GM12878 (cell line): ENCODE measurements at regions not wholly inside any gene's neighbourhood (a gene's known extent, or its start where the extent isn't known, plus 50 kb on each side); places are given as distances from the start of the nearest gene placed in this dataset.

Experiments used
- ATAC-seq: fragments of 200-7000 bp; cut with Tn5 transposase; 3 replicates; pipeline ENCODE4 v1.9.1; 2020; ENCODE audit warnings: mild to moderate bottlenecking, moderate library complexity
- BruUV-seq: library from RNA; stranded (reverse); fragments of 400-500 nt; replicated peaks from 2 replicates; lab custom pipeline; 2021; lab: Mats Ljungman, UMichigan
- CTCF ChIA-PET: fragments of 300-600 bp; sonication (Branson Sonifier 250); formaldehyde crosslinking; extraction: SDS; loops from one replicate; lab custom pipeline; 2021; ENCODE audit warnings: inconsistent platforms; lab: Yijun Ruan, JAX
- POLR2A ChIA-PET: fragments of 350-600 bp; formaldehyde crosslinking; extraction: SDS; loops from one replicate; lab custom pipeline; 2021; ENCODE audit warnings: inconsistent platforms; lab: Charles Lee
- RAD21 ChIA-PET: fragments of 300-600 bp; sonication (Branson Sonifier 250); formaldehyde crosslinking; loops from one replicate; lab custom pipeline; 2023; ENCODE audit warnings: antibody characterized with exemption; ENCODE audit not compliant: unreplicated experiment; lab: Charles Lee
- SMC1A ChIA-PET: fragments of 300-600 bp; sonication (Branson Sonifier 250); formaldehyde crosslinking; loops from one replicate; lab custom pipeline; 2023; ENCODE audit not compliant: unreplicated experiment, uncharacterized antibody; lab: Charles Lee
- DNase-seq: peaks from one replicate; pipeline ENCODE4 v3.0.0-alpha.2; 2011; ENCODE audit warnings: low read depth, low spot score
- FAIRE-seq: peaks from 3 replicates; lab custom pipeline; 2011; peaks lifted over from hg19 to GRCh38; lab: Jason Lieb, UNC
- H2AFZ ChIP-seq: 2 replicates; pipeline ENCODE4 v1.6.0; 2011; ENCODE audit warnings: low read depth, low read length, control low read depth; ENCODE audit not compliant: control insufficient read depth
- H3K27ac ChIP-seq: 2 replicates; pipeline ENCODE4 v1.5.1; 2011; ENCODE audit warnings: control low read depth; ENCODE audit not compliant: control insufficient read depth, insufficient read depth
- H3K27me3 ChIP-seq, 2 experiments: replicated peaks in 1 of 2; 2 replicates each; pipeline versions ENCODE4 v1.6.0 to v1.6.1; 2011; ENCODE audit warnings: low read length in 1 of 2; ENCODE audit not compliant: control insufficient read depth in 2 of 2, insufficient read depth in 2 of 2
- H3K36me3 ChIP-seq, 2 experiments: 2 replicates each; pipeline ENCODE4 v1.5.1; 2011; ENCODE audit warnings: low read length in 1 of 2; ENCODE audit not compliant: control insufficient read depth in 2 of 2, insufficient read depth in 2 of 2
- H3K4me1 ChIP-seq: 2 replicates; pipeline ENCODE4 v1.6.1; 2011; ENCODE audit warnings: mild to moderate bottlenecking, low read length, moderate library complexity, mixed read lengths; ENCODE audit not compliant: control insufficient read depth, insufficient read depth
- H3K4me2 ChIP-seq: 2 replicates; pipeline ENCODE4 v1.6.0; 2011; ENCODE audit warnings: control low read depth; ENCODE audit not compliant: control insufficient read depth, insufficient read depth
- H3K4me3 ChIP-seq: fragments of 200-600 bp; sonication (generic); 2 replicates; pipeline ENCODE4 v1.5.1; 2016
- H3K79me2 ChIP-seq: 2 replicates; pipeline ENCODE4 v1.6.0; 2011; ENCODE audit warnings: low read length; ENCODE audit not compliant: control insufficient read depth, insufficient read depth
- H3K9ac ChIP-seq: 2 replicates; pipeline ENCODE4 v1.8.0; 2011; ENCODE audit warnings: low read length, control low read depth, mixed read lengths; ENCODE audit not compliant: control insufficient read depth, insufficient read depth
- H3K9me3 ChIP-seq: replicated peaks from 3 replicates; pipeline ENCODE4 v1.5.1; 2011; ENCODE audit warnings: mild to moderate bottlenecking, low read length; ENCODE audit not compliant: control insufficient read depth, insufficient read depth
- H4K20me1 ChIP-seq: 2 replicates; pipeline ENCODE4 v1.6.0; 2011; ENCODE audit not compliant: control insufficient read depth, insufficient read depth
- BMI1 ChIP-seq: fragments of 450-650 bp; IDR thresholded peaks from 2 replicates; pipeline ENCODE4 v1.6.1; 2016; ENCODE audit warnings: mild to moderate bottlenecking, moderate library complexity, borderline replicate concordance
- CBX3 ChIP-seq: fragments of 200-600 bp; sonication (generic); IDR thresholded peaks from 2 replicates; pipeline ENCODE4 v1.6.1; 2016; ENCODE audit warnings: low read depth, borderline replicate concordance
- DPF2 ChIP-seq: fragments of 450-650 bp; IDR thresholded peaks from 2 replicates; pipeline ENCODE4 v1.6.1; 2017; ENCODE audit warnings: mild to moderate bottlenecking
- HDAC2 ChIP-seq: fragments of 200-600 bp; sonication (generic); IDR thresholded peaks from 2 replicates; pipeline ENCODE4 v1.6.1; 2017
- KAT2A ChIP-seq: conservative IDR thresholded peaks from 2 replicates; pipeline ENCODE4 v1.6.1; 2011; ENCODE audit warnings: low read depth, low read length; ENCODE audit not compliant: control insufficient read depth
- NR2C2 ChIP-seq: IDR thresholded peaks from 2 replicates; pipeline ENCODE4 v1.6.1; 2011; ENCODE audit warnings: borderline replicate concordance, low read depth; ENCODE audit not compliant: control insufficient read depth, insufficient read length
- RUNX3 ChIP-seq: IDR thresholded peaks from 2 replicates; pipeline ENCODE4 v1.6.1; 2012; ENCODE audit warnings: low read length, inconsistent platforms
- TBL1XR1 ChIP-seq: IDR thresholded peaks from 2 replicates; pipeline ENCODE4 v1.6.1; 2012; ENCODE audit warnings: low read depth, low read length, improper control_type of control experiment
- ZNF274 ChIP-seq: IDR thresholded peaks from one replicate; pipeline ENCODE4 v1.8.0; 2011; ENCODE audit not compliant: insufficient read length, insufficient read depth
- ZZZ3 ChIP-seq: IDR thresholded peaks from 2 replicates; pipeline ENCODE4 v1.6.1; 2011; ENCODE audit warnings: low read depth; ENCODE audit not compliant: control insufficient read depth, insufficient read length
- WGBS: methylation state at CpG from one replicate; pipeline ENCODE4 v1.1.6; 2016; ENCODE audit warnings: low lambda C conversion rate; ENCODE audit not compliant: insufficient replicate concordance, insufficient coverage; ENCODE audit errors: missing lambda C conversion rate; 5-methylcytosine and 5-hydroxymethylcytosine counted together
- in situ Hi-C: fragments of 300-500 bp; cut with MboI; formaldehyde crosslinking; loops from 9 replicates; pipeline ENCODE4 v1.14.3; 2018; ENCODE audit warnings: mixed read lengths
- intact Hi-C: fragments of 100-400 bp; cut with micrococcal nuclease; formaldehyde crosslinking; loops from one replicate; pipeline ENCODE4 v1.14.2; 2022; ENCODE audit not compliant: unreplicated experiment
- TF ChIP-seq, protein P1 (sequence below): IDR thresholded peaks from 2 replicates; pipeline ENCODE4 v1.6.1; 2011; ENCODE audit warnings: borderline replicate concordance, low read depth, mild to moderate bottlenecking, moderate library complexity, low read length; ENCODE audit not compliant: insufficient read depth, poor library complexity, severe bottlenecking
- TF ChIP-seq, protein P2 (sequence below): IDR thresholded peaks from 2 replicates; pipeline ENCODE4 v1.6.1; 2011; ENCODE audit warnings: low read depth, mild to moderate bottlenecking, low read length, moderate library complexity, borderline replicate concordance; ENCODE audit errors: extremely low read depth
- TF ChIP-seq, protein P3 (sequence below): fragments of 450-650 bp; IDR thresholded peaks from 2 replicates; pipeline ENCODE4 v1.6.1; 2014; ENCODE audit warnings: mild to moderate bottlenecking
- TF ChIP-seq, protein P4 (sequence below): fragments of 450-650 bp; IDR thresholded peaks from 2 replicates; pipeline ENCODE4 v1.6.1; 2017; ENCODE audit warnings: borderline replicate concordance

DNA sequence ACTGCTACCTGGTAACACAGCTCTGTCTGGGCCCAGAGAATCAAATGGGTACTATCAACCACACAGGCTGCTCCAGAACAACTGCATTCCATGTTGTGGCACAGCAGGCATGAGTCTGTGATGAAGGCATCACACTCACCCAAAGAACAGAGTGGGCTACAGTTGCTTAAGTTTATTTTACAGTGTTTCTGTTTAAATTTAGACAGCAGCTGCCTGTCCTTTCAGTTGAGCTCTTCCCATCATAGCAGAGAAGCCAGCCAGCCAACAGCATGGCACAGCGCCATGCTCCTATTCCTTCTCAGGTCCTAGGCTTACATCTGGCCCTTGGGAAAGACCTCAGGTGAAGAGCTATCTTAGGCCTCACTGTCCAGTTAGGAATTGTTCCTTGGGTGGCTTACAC lies 147.0 kb upstream of the FRMD6 start:
- no peak overlapping the region for H3K4me2 ChIP-seq
- no peaks in the 10 kb centered on the region for H3K4me1 ChIP-seq
- POLR2A ChIA-PET, result no interaction called here
- TF ChIP-seq NR2C2 (no peak), RUNX3 (no peak), ZZZ3 (no peak), CBX3 (no peak)
- TF ChIP-seq, all 136 proteins: peak for 0
- no peak overlapping the region for H3K27ac ChIP-seq
- H3K79me2 ChIP-seq, result no peaks in the 10 kb centered on the region
- H4K20me1 ChIP-seq, result no peaks in the 10 kb centered on the region
- no TSS peak for BruUV-seq
- ATAC-seq (no peak), FAIRE-seq (no peak), DNase-seq (no peak)
- no peak overlapping the region for H2AFZ ChIP-seq
- no peaks in the 10 kb centered on the region; a peak in 1 of 4 replicates for H3K27me3 ChIP-seq
- no peaks in the 10 kb centered on the region for H3K36me3 ChIP-seq
- in situ Hi-C loops, result no loop called here
- no peak overlapping the region for H3K4me3 ChIP-seq
- SMC1A ChIA-PET, result no interaction called here
- no peaks in the 10 kb centered on the region for H3K9me3 ChIP-seq
- intact Hi-C loops, result no loop called here
- no peak overlapping the region for H3K9ac ChIP-seq
- CTCF ChIA-PET, result no interaction called here
- RAD21 ChIA-PET, result no interaction called here
- 39% methylated on average over 1 of the region's 1 CpG for WGBS

GRCh38 chr14:51507511-51507905 lies 144.2 kb upstream of the FRMD6 start:
- Histone ChIP-seq H3K4me3 (no peak overlapping the region), H3K9ac (no peak overlapping the region), H3K27me3 (no peaks in the 10 kb centered on the region; a peak in 1 of 4 replicates), H3K4me2 (no peak overlapping the region), H3K79me2 (no peaks in the 10 kb centered on the region), H3K4me1 (no peaks in the 10 kb centered on the region), H3K9me3 (no peaks in the 10 kb centered on the region), H4K20me1 (no peaks in the 10 kb centered on the region), H3K36me3 (no peaks in the 10 kb centered on the region), H3K27ac (no peak overlapping the region), H2AFZ (no peak overlapping the region)
- 44% methylated on average over 2 of the region's 2 CpGs for WGBS
- POLR2A ChIA-PET, result no interaction called here
- no peak for DNase-seq
- CTCF ChIA-PET, result no interaction called here
- no peak for FAIRE-seq
- SMC1A ChIA-PET, result no interaction called here
- no TSS peak for BruUV-seq
- no peak for ATAC-seq
- in situ Hi-C loops, result no loop called here
- RAD21 ChIA-PET, result no interaction called here
- intact Hi-C loops, result no loop called here
- TF ChIP-seq, protein P1, sequence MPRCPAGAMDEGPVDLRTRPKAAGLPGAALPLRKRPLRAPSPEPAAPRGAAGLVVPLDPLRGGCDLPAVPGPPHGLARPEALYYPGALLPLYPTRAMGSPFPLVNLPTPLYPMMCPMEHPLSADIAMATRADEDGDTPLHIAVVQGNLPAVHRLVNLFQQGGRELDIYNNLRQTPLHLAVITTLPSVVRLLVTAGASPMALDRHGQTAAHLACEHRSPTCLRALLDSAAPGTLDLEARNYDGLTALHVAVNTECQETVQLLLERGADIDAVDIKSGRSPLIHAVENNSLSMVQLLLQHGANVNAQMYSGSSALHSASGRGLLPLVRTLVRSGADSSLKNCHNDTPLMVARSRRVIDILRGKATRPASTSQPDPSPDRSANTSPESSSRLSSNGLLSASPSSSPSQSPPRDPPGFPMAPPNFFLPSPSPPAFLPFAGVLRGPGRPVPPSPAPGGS, result no peak
- TF ChIP-seq DPF2 (no peak), HDAC2 (no peak), ZNF274 (no peak), CBX3 (no peak), KAT2A (no peak), BMI1 (no peak), TBL1XR1 (no peak)
- TF ChIP-seq, protein P2, sequence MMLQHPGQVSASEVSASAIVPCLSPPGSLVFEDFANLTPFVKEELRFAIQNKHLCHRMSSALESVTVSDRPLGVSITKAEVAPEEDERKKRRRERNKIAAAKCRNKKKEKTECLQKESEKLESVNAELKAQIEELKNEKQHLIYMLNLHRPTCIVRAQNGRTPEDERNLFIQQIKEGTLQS, result no peak
- TF ChIP-seq, protein P3, sequence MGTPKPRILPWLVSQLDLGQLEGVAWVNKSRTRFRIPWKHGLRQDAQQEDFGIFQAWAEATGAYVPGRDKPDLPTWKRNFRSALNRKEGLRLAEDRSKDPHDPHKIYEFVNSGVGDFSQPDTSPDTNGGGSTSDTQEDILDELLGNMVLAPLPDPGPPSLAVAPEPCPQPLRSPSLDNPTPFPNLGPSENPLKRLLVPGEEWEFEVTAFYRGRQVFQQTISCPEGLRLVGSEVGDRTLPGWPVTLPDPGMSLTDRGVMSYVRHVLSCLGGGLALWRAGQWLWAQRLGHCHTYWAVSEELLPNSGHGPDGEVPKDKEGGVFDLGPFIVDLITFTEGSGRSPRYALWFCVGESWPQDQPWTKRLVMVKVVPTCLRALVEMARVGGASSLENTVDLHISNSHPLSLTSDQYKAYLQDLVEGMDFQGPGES, result no peak
- TF ChIP-seq, protein P4, sequence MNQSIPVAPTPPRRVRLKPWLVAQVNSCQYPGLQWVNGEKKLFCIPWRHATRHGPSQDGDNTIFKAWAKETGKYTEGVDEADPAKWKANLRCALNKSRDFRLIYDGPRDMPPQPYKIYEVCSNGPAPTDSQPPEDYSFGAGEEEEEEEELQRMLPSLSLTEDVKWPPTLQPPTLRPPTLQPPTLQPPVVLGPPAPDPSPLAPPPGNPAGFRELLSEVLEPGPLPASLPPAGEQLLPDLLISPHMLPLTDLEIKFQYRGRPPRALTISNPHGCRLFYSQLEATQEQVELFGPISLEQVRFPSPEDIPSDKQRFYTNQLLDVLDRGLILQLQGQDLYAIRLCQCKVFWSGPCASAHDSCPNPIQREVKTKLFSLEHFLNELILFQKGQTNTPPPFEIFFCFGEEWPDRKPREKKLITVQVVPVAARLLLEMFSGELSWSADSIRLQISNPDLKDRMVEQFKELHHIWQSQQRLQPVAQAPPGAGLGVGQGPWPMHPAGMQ, result no peak
